RWPE2 (cell line): ENCODE measurements at regions not wholly inside any gene's neighbourhood (a gene's known extent, or its start where the extent isn't known, plus 50 kb on each side); places are given as distances from the start of the nearest gene placed in this dataset.

ENCODE experiments used
- ATAC-seq: fragments of 200-7000 bp; cut with Tn5 transposase; 3 replicates; pipeline ENCODE4 v1.9.1; 2021; ENCODE audit warnings: low read depth
- DNase-seq: peaks from one replicate; pipeline ENCODE4 v3.0.0-alpha.2; 2020; ENCODE audit warnings: low spot score
- H3K27ac ChIP-seq: fragments of 450-650 bp; 2 replicates; pipeline ENCODE4 v1.5.1; 2017; ENCODE audit warnings: mild to moderate bottlenecking; ENCODE audit not compliant: poor library complexity, severe bottlenecking
- H3K27me3 ChIP-seq: fragments of 250-450 bp; sonication (Bioruptor Pico); 2 replicates; pipeline ENCODE4 v1.5.1; 2021; ENCODE audit warnings: mild to moderate bottlenecking, moderate library complexity; ENCODE audit not compliant: insufficient read depth, poor library complexity, severe bottlenecking
- H3K36me3 ChIP-seq: fragments of 250-450 bp; sonication (Bioruptor Pico); 2 replicates; pipeline ENCODE4 v1.5.1; 2020; ENCODE audit warnings: low read depth, mild to moderate bottlenecking, moderate library complexity
- H3K4me1 ChIP-seq: fragments of 250-450 bp; sonication (Bioruptor Pico); 2 replicates; pipeline ENCODE4 v1.5.1; 2021; ENCODE audit warnings: mild to moderate bottlenecking, moderate library complexity; ENCODE audit not compliant: insufficient read depth, poor library complexity, severe bottlenecking
- H3K4me3 ChIP-seq: fragments of 250-450 bp; sonication (Bioruptor Pico); 2 replicates; pipeline ENCODE4 v1.5.1; 2021; ENCODE audit warnings: mild to moderate bottlenecking, moderate library complexity; ENCODE audit not compliant: severe bottlenecking
- H3K9me3 ChIP-seq: fragments of 250-450 bp; sonication (Bioruptor Pico); 2 replicates; pipeline ENCODE4 v1.5.1; 2021; ENCODE audit warnings: mild to moderate bottlenecking, moderate library complexity; ENCODE audit not compliant: severe bottlenecking
- TF ChIP-seq, protein P1 (sequence below): fragments of 450-650 bp; IDR thresholded peaks from one replicate; pipeline ENCODE4 v1.5.1; 2017; ENCODE audit warnings: mild to moderate bottlenecking, moderate library complexity; ENCODE audit not compliant: poor library complexity, severe bottlenecking

DNA sequence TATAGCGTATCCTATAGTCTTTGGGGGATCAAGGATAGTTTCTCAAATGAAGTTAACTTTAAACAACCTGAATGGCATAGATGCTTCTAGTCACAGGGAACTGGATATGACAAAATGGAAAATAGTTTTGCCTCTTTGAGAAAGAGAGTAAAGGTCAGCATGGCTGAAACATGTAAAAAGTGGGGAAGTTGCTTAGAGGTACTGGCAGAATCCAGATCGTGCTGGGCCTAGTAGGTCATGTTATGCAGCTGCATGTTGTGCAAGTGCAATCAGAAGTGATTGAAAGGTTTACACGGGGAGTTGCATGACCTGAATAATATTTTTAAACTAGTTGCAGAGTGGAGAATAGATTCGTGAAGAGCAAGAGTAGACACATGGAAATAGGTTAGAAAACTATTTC, 201.1 kb upstream of the HDAC9 start:
- Histone ChIP-seq H3K4me1 (no peaks in the 10 kb centered on the region), H3K9me3 (no peaks in the 10 kb centered on the region), H3K27me3 (no peaks in the 10 kb centered on the region), H3K36me3 (no peaks in the 10 kb centered on the region), H3K27ac (no peak overlapping the region), H3K4me3 (no peak overlapping the region)
- TF ChIP-seq, protein P1, sequence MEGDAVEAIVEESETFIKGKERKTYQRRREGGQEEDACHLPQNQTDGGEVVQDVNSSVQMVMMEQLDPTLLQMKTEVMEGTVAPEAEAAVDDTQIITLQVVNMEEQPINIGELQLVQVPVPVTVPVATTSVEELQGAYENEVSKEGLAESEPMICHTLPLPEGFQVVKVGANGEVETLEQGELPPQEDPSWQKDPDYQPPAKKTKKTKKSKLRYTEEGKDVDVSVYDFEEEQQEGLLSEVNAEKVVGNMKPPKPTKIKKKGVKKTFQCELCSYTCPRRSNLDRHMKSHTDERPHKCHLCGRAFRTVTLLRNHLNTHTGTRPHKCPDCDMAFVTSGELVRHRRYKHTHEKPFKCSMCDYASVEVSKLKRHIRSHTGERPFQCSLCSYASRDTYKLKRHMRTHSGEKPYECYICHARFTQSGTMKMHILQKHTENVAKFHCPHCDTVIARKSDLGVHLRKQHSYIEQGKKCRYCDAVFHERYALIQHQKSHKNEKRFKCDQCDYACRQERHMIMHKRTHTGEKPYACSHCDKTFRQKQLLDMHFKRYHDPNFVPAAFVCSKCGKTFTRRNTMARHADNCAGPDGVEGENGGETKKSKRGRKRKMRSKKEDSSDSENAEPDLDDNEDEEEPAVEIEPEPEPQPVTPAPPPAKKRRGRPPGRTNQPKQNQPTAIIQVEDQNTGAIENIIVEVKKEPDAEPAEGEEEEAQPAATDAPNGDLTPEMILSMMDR: no peak
- no peak for DNase-seq
- no peak for ATAC-seq

DNA sequence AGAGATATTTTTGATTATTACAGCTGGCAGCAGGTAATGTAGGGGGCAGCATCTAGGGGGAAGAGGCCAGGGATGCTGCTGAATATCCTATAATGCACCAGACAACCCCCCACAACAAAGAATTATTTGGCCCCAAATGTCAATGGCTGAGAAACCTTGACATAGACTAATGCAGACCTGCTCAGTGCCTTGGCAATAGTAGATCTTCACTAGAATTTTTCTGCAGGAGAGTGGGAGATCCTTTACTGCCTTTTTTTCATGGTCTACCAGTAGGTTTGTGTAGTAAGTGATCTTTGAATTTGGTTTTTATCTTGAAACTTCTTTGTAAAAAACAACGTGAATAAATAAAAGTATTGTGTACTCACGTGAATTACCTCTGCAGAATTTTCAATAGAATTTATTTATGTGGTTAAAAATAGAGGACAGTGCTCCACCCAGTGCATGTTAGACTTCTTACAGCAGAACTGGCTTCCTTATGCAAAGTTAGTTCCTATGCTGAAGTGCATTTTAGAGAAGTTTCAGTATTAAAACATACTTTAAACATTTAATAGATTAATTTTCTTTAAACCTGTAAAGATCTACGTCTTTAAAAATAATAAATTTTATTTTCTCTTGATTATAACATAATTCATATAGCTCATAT, 199.6 kb upstream of the HDAC9 start:
- no peaks in the 10 kb centered on the region for H3K4me1 ChIP-seq
- ATAC-seq: no peak
- no peaks in the 10 kb centered on the region for H3K36me3 ChIP-seq
- no peaks in the 10 kb centered on the region for H3K27me3 ChIP-seq
- H3K9me3 ChIP-seq: no peaks in the 10 kb centered on the region
- TF ChIP-seq, protein P1: no peak
- no peak overlapping the region for H3K27ac ChIP-seq
- DNase-seq: no peak
- no peak overlapping the region for H3K4me3 ChIP-seq

DNA sequence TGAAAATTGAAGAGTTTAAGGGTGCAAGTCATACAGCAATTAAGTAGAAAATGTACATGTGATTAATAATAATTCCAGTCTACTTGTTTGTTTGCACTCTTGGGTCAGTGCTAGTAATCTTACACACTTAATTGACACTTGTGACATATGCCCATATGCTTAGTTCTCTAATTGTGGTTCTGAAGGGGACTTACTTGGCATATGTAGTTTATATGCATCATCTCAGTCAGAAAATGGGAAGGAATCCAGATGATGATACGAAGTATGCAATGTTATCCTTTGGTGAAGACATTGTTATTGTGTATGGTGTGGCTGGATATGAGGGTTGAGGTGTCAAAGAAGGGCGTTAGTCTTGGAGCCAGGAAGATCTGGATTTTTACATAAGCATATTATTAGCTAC, 193.5 kb upstream of the HDAC9 start:
- Histone ChIP-seq H3K36me3 (no peaks in the 10 kb centered on the region), H3K27me3 (no peaks in the 10 kb centered on the region), H3K4me1 (no peaks in the 10 kb centered on the region), H3K27ac (no peak overlapping the region), H3K4me3 (no peak overlapping the region), H3K9me3 (no peaks in the 10 kb centered on the region)
- no peak for DNase-seq
- TF ChIP-seq, protein P1: no peak
- no peak for ATAC-seq

DNA sequence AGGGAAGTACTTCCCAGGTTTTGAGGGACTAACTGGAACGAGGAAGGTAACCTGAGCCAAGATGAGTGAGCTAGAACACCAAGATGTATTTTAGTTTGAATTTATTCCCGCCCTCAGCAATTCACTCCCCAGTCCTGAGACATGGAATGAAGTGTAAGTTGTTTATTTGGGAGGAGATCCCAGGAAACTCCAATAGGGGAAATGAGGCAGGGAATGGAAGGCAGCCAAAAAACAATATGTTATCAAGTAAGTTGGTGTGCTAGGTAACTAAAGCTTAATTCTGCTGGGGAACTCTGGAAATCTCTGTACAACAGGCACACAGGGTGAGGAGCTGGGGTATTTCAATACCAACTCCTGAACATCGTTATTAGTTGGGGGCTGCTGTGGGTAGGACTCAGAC, 189.7 kb upstream of the HDAC9 start:
- Histone ChIP-seq H3K27me3 (no peaks in the 10 kb centered on the region), H3K9me3 (no peaks in the 10 kb centered on the region), H3K36me3 (no peaks in the 10 kb centered on the region), H3K4me1 (no peaks in the 10 kb centered on the region), H3K4me3 (no peak overlapping the region), H3K27ac (no peak overlapping the region)
- TF ChIP-seq, protein P1: no peak
- ATAC-seq (no peak), DNase-seq (no peak)

DNA sequence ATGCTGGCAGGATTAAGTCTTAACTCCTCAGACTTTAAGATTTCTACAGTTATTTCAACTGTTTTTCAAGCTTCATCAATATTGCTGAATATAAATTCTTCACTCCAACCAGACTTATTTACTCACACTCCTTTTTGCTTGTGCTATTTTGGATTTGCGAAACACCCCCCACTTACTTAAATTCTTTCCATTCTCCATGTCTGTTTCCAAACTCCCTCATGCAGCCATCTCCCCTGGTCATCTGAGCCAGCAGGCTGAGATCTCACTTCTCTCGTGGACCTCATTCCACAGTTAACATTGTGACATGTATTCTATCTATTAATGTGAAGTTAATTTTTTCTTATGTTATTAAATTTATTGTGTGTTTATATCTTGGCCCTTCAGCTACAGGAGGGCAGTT, 188.9 kb upstream of the HDAC9 start:
- Histone ChIP-seq H3K9me3 (no peaks in the 10 kb centered on the region), H3K36me3 (no peaks in the 10 kb centered on the region), H3K4me3 (no peak overlapping the region), H3K27ac (no peak overlapping the region), H3K4me1 (no peaks in the 10 kb centered on the region), H3K27me3 (no peaks in the 10 kb centered on the region)
- no peak for DNase-seq
- no peak for ATAC-seq
- TF ChIP-seq, protein P1: no peak
